Activated B cell treated with CpG ODN at 0.5 μM for 24 hours (primary cell): ENCODE measurements at regions not wholly inside any gene's neighbourhood (a gene's known extent, or its start where the extent isn't known, plus 50 kb on each side); places are given as distances from the start of the nearest gene placed in this dataset.

Experiments
- ATAC-seq: fragments of 200-7000 bp; cut with Tn5 transposase; one replicate; pipeline ENCODE4 v1.10.0; 2021; ENCODE audit warnings: low read depth, mild to moderate bottlenecking, moderate library complexity
- CTCF ChIA-PET: fragments of 350-600 bp; sonication (Branson Sonifier 250); formaldehyde crosslinking; loops from one replicate; lab custom pipeline; 2021; ENCODE audit warnings: antibody characterized with exemption; lab: Charles Lee
- POLR2A ChIA-PET: fragments of 350-600 bp; sonication (Branson Sonifier 250); formaldehyde crosslinking; loops from one replicate; lab custom pipeline; 2021; ENCODE audit warnings: antibody characterized with exemption; lab: Charles Lee
- DNase-seq: peaks from one replicate; pipeline ENCODE4 v3.0.0; 2022
- H3K27ac Mint-ChIP-seq: one replicate; pipeline ENCODE4 v1.8.0; 2020; ENCODE audit warnings: mixed read lengths
- H3K27me3 Mint-ChIP-seq: one replicate; pipeline ENCODE4 v1.8.0; 2021; ENCODE audit warnings: mixed read lengths
- H3K36me3 Mint-ChIP-seq: one replicate; pipeline ENCODE4 v1.8.0; 2021; ENCODE audit warnings: low read depth, mixed read lengths
- H3K4me1 Mint-ChIP-seq: one replicate; pipeline ENCODE4 v1.8.0; 2021; ENCODE audit warnings: mixed read lengths
- H3K4me3 Mint-ChIP-seq: one replicate; pipeline ENCODE4 v1.8.0; 2020; ENCODE audit warnings: mild to moderate bottlenecking, mixed read lengths
- H3K9me3 Mint-ChIP-seq: one replicate; pipeline ENCODE4 v1.8.0; 2020; ENCODE audit warnings: mixed read lengths
- intact Hi-C: fragments of 100-400 bp; cut with micrococcal nuclease; formaldehyde crosslinking; loops from one replicate; pipeline ENCODE4 v1.15.1; 2024
- TF ChIP-seq, protein P1 (sequence below): fragments of 200-600 bp; IDR thresholded peaks from one replicate; pipeline ENCODE4 v1.8.0; 2022; ENCODE audit warnings: antibody characterized with exemption, mild to moderate bottlenecking

DNA sequence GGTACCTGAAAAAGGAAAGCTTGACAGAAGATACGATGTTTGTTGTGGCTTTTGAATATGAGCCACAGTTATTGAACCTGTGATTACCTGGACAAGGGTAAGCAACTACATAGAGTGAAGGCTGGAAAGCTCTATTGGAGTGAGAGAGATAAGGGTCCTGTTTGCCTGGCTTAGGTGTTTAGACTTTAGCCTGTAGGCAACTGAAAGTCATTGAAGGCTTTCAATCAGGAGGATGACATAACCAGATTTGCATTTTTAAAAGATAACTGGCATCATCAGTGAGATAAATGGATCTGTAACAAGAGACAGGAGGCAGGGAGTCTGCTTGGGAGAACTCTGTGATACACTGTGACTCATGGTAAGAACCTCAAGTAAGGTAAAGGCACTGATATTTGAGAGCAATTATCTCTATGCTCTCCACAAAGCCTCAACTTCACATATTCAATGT is 128.9 kb upstream of the SOX5 start:
- no peaks in the 10 kb centered on the region for H3K36me3 Mint-ChIP-seq

GRCh38 chr12:24077161-24077560 is 127.7 kb upstream of the SOX5 start:
- Mint-ChIP-seq H3K36me3 (no peaks in the 10 kb centered on the region), H3K9me3 (no peaks in the 10 kb centered on the region), H3K27ac (no peak overlapping the region), H3K27me3 (no peaks in the 10 kb centered on the region), H3K4me3 (no peak overlapping the region), H3K4me1 (no peaks in the 10 kb centered on the region)
- ATAC-seq = no peak
- POLR2A ChIA-PET = no interaction called here
- DNase-seq = no peak
- CTCF ChIA-PET = no interaction called here
- intact Hi-C loops = no loop called here
- TF ChIP-seq, protein P1, sequence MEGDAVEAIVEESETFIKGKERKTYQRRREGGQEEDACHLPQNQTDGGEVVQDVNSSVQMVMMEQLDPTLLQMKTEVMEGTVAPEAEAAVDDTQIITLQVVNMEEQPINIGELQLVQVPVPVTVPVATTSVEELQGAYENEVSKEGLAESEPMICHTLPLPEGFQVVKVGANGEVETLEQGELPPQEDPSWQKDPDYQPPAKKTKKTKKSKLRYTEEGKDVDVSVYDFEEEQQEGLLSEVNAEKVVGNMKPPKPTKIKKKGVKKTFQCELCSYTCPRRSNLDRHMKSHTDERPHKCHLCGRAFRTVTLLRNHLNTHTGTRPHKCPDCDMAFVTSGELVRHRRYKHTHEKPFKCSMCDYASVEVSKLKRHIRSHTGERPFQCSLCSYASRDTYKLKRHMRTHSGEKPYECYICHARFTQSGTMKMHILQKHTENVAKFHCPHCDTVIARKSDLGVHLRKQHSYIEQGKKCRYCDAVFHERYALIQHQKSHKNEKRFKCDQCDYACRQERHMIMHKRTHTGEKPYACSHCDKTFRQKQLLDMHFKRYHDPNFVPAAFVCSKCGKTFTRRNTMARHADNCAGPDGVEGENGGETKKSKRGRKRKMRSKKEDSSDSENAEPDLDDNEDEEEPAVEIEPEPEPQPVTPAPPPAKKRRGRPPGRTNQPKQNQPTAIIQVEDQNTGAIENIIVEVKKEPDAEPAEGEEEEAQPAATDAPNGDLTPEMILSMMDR = no peak

More for the DNA sequence above, 128.9 kb upstream of the SOX5 start:
- ChIA-PET CTCF (no interaction called here), POLR2A (no interaction called here)
- Mint-ChIP-seq H3K4me3 (no peak overlapping the region), H3K27me3 (no peaks in the 10 kb centered on the region), H3K9me3 (no peaks in the 10 kb centered on the region), H3K4me1 (no peaks in the 10 kb centered on the region), H3K27ac (no peak overlapping the region)
- DNase-seq (no peak), ATAC-seq (no peak)
- TF ChIP-seq, protein P1 = no peak
- intact Hi-C loops = no loop called here

DNA sequence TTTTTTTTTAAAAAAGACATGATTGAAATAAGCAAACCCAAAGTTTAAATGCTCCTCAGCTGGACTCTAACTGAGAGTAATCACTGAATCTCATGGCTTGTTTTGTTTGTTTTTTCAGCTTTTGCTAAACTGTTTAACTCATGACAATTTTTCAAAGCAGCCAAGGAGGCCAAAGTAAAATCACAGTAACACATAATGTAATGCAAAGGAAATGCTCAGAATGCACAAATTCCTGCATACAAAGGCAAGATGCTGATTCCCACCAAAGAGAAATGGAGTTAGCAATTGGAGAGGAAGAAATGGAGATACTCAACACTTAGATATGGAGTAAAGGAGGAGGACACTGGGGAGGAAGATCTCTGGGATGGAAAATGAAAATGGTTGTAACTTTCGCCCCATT is 126.2 kb upstream of the SOX5 start:
- Mint-ChIP-seq H3K4me1 (no peaks in the 10 kb centered on the region), H3K36me3 (no peaks in the 10 kb centered on the region), H3K27me3 (no peaks in the 10 kb centered on the region), H3K4me3 (no peak overlapping the region), H3K27ac (no peak overlapping the region), H3K9me3 (no peaks in the 10 kb centered on the region)
- POLR2A ChIA-PET = no interaction called here
- no peak for DNase-seq
- intact Hi-C loops = no loop called here
- TF ChIP-seq, protein P1 = no peak
- CTCF ChIA-PET = no interaction called here
- ATAC-seq = no peak

DNA sequence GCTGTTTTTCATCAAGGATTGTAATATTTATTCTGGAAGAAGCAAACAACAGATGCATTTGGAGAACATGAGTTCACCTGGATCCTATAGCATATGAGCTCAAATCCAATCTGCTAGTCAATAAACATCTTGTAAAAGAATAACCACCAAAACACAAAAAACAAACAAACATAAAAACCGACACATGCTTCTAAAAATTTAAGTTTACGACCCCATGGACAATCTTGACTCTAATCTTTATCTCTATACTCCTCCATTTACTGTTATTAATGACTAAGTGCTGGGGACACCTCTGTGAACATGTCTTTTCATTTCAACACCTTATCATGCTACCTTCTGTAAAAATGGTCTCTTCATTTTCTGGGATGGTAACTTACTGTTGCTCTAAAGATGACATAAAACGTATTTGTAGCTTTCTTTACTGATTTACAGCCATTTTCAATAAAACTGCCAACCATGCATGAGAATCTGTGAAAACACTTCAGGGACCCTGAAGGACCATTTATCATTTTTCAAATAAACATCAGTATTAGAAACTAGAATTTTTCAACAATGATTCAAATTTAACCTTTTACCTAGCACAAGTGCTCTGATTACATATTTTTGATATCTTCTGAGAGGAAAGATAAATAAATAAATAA is 123.8 kb upstream of the SOX5 start:
- no peaks in the 10 kb centered on the region for H3K36me3 Mint-ChIP-seq
- no peaks in the 10 kb centered on the region for H3K9me3 Mint-ChIP-seq
- DNase-seq (no peak), ATAC-seq (no peak)
- no peaks in the 10 kb centered on the region for H3K4me1 Mint-ChIP-seq
- intact Hi-C loops = no loop called here
- TF ChIP-seq, protein P1 = no peak
- POLR2A ChIA-PET = no interaction called here
- no peak overlapping the region for H3K4me3 Mint-ChIP-seq
- no peak overlapping the region for H3K27ac Mint-ChIP-seq
- CTCF ChIA-PET = no interaction called here
- no peaks in the 10 kb centered on the region for H3K27me3 Mint-ChIP-seq

GRCh38 chr12:24072302-24072701 is 122.8 kb upstream of the SOX5 start:
- DNase-seq (no peak), ATAC-seq (no peak)
- Mint-ChIP-seq H3K9me3 (no peaks in the 10 kb centered on the region), H3K27ac (no peak overlapping the region), H3K4me1 (no peaks in the 10 kb centered on the region), H3K4me3 (no peak overlapping the region), H3K27me3 (no peaks in the 10 kb centered on the region), H3K36me3 (no peaks in the 10 kb centered on the region)
- intact Hi-C loops = no loop called here
- TF ChIP-seq, protein P1 = no peak
- POLR2A ChIA-PET = no interaction called here
- CTCF ChIA-PET = no interaction called here
